Amygdala (tissue), 56 donors: ENCODE measurements at regions not wholly inside any gene's neighbourhood (a gene's known extent, or its start where the extent isn't known, plus 50 kb on each side); places are given as distances from the start of the nearest gene placed in this dataset.
A peak's percentile ranks its signal among the peaks of the same experiment; 100 is the strongest.

Experiments used
- DNase-seq, 56 donors: peaks; one replicate each; lab custom pipeline; 2025; lab: John Stamatoyannopoulos, UW

DNA sequence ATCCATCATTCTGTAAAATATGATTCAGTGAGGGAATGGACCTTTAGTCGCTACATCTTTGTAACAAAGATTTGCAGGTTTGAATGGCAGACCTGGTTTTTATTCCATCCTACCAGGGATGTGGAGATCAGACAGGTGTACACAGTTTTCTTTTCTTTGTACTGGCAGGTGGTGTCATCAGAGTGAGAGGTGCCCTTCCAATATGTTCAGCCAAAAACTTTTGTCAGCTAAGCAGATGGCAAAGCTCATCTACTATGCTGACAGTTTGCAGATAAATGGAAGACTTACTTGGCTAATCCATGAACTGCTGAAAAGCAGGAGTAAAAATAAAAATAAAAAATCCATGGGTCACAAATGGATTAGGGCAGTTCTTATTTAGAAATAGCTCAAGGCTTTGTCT lies 185.5 kb upstream of the DOK6 start:
- no peak for DNase-seq

DNA sequence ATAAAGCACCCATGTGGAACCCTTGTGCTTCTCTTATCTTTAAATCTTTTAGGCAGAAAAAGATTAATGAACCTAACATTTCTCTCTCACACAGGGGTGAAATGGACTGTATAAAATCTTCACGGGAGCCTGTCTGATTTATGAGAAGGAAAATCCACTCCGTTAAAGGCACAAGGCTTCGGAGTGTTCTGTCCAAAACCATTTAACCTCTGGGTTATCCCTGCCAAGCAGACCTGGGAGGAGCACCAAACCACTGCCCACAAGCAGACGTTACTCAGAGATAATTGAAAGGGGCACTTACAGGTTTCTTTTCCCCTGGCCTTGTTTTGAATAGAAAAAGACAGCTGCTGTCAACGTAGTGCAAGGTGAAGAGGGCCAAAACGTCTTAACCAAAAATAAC lies 184.4 kb upstream of the DOK6 start:
- no peak for DNase-seq

DNA sequence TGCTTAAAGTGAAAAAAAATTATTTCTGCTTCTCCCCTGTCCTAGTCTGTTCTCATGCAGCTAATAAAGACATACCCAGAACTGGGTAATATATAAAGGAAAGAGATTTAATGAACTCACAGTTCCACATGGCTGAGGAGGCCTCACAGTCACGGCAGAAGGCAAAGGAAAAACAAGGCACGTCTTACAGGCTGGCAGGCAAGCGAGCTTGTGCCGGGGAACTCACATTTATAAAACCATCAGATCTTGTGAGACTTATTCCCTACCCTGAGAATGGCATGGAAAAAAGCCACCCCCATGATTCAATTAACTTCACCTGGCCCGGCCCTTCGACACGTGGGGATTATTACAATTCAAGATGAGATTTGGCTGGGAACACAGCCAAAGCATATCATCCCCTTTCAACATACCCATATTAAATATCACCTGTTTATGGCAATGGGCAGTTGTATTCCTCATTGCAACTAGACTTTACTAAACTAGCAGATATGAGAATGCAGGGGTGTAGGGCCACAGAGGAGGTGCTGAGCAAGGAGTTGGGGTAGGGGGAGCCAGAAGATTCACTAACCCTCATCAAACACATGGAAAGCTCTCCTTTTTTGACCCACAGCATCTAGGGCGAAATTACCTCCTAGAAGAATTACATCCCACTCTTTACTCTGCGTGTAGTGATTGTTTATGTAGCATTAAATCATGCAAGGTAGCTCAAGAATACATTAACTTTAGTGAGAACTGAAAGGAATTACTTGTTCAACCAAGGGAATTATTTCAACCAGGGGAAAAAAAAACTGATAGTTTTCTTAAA lies 183.3 kb upstream of the DOK6 start:
- DNase-seq, result no peak

DNA sequence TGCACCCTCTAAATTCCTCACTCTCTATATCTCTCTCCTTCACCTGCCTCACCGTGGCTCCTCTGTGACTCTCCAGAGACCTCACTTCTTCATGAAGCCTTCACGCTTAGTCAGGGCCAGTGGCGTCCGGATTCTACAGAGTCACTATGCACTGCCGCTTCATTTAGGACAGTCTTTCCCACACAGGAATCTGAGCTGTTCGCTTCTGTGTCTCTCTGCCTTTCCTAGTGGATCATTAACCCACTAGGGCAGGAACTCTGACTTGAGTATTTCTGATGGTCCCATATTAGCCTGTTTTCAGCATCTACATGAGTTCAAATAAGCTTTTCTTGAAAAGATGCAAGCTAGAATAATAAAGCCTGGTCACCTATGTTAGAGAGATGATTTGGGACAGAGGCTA lies 180.2 kb upstream of the DOK6 start:
- DNase-seq, result no peak

DNA sequence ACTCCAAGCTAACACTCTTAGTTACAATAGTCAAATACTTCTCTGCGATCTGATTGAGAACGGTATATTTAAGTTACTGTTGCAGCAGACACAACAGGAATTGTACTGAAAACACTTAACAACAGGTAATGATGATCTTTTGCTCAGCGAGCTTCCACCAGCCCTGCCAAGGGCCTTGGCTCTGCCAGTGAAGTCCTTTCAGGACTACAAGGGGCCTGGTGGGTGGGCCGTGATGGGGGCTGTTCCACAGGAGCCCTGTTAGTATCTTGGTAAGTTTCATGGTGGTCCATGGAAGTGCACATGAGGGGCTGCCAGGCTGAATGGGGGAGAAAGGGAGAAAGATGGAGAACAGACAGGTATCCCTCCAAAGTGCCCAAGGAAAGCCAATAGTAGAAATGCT lies 178.6 kb upstream of the DOK6 start:
- no peak for DNase-seq

DNA sequence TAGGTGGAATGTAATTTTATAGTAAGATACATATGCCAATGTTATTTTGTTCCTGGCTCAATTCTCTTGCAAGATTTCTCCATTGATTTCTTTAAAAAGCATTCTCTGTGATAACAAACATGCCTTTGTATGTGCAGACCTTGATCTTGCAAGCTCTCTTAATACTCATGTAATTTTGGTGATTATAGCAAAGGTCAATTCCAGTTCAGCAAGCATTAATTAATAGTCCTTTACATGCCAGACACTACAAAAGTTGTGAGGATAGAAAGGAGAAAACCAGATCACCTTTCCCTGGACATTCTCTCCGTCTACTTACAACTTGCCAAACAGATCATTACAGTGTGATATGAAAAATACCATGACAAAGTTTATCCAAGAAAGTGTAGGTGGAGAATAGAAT lies 173.7 kb upstream of the DOK6 start:
- DNase-seq, result no peak

DNA sequence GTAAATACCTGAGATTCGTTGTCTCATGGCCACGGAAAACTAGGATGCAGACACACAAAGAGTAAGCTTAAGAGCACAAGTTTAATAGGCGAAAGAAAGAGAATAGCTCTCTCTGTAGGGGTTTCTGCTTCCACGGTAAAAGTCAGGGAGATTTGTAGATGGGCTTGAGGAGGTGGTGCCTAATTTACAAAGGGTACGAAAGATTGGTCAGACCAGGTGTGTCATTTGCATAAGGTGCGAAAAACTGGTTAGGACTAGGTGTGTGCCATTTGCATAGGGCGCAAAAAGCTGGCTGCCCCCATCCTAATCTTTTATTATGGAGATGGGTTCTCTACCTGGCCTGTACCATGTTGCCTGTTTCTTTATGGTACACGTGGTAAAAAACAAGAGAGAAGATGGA lies 170.5 kb upstream of the DOK6 start:
- DNase-seq, result no peak

DNA sequence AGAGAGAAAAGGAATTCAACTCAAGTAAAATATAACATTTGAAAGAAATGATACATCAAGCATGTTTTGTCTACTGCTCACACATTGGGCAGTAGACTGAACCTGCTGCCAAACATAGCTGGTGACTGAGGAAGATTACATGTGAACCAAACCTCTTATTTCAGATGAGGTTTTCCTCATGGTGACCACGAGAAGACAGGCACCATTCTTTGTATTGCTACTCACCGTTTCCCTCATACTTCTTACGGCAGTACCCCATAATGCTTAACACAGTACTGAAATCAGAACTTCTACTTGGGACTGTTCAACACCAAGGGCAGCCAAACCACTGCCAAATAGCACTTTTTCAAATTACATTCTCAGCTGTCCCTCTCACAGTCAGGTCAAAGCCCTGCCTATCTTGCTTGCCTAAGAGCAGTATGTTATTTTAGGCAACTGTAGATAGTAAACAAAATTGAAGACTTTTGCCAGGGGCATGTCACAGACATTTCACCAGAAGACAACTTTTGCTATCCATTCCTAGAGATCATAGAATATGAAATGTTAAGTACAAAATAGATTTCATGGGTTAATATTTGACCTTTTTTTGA lies 167.1 kb upstream of the DOK6 start:
- DNase-seq, result no peak

DNA sequence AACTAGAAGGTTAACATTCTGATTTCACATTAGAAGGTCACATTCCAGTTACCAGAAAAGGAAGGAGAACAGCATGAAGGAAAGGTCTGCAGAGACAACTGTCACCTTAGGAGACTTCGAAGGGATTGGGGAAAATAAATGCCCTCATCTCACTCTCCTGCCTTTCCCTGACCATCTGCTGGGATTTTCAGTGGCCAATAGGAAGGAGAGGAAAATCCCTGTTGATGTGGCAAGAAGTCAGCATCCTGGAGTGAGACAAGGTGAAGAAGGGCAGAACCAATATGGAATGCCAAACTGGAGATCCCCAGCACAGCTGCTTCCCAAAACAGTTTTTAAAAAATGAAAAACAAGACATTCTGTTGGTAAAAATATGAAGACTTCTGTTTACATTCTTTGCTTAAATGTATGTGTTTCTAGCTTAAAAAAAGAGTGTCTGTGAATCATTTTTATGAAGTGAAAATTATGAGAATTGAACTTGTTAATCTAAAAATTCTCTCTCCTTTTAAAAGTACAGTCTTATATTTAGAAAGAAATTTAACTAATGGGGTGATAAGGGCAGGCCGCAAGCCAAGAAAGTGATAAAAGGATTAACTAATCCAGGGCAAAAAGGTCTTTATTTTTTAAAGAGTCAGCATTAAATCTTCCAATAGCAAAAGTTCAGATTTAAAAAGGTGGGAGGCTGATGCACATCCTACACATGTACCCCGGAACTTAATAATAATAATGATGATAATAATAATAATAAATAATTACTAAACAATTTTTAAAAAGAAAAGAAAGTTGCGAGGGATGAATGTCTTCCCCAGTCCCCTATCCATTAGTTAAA lies 160.6 kb upstream of the DOK6 start:
- DNase-seq, result no peak

DNA sequence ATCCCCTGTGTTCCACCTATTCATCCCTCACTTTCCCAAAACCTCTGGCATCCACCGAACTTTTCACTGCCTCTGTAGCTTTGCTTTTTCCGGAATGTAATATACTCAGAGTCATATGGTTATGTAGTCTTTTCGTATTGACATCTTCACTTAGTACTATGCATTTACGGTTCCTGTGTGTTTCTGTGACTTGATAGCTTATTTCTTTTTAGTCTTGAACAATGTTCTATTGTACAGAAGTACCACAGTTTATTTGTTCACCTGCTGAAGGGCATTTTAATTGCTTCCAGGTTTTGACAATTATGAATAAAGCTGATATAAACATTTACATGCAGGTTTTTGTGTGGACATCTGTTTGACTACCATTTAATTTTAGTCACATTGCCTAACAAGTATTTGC lies 154.7 kb upstream of the DOK6 start:
- no peak for DNase-seq

DNA sequence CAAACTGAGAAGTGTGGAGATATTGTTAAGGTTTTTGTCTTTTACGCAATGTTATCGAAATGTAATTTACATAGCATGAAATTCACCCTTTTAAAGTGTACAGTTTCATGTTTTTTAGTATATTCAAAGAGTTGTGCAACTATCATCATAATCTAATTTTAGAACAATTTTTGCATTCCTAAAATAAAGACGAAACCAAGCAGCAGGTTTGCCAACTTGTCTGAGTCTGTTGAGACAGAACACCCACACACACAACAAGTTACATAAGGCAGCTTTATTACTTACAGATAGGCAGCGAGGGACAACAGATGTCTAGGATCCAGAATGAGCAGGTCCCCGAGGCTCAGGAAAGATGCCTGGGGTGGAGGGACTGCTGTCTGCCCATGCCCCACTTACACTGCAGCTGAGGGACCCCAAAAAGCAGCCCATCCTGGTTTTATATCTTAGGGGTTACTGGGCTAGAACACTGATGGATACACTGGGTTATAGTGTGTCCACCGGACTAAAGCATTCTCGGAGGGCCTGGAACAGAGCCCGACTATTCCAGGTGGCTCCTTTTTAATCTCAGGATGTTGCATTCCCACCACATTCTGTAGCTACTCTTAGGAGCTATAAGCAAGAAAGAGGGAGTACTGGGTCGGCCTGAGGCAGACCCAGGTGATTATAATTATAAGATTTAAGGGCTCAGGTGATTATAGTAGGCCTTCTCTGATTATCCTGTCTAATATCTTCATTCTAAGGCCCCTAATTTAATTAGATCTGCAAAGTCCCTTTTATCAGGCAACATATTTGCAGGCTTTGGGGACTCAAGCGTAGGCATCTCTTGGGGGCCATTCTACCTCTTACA lies 150.2 kb upstream of the DOK6 start:
- peak in 9 of 56 donors; percentile 3 to 33 (median 9) for DNase-seq

DNA sequence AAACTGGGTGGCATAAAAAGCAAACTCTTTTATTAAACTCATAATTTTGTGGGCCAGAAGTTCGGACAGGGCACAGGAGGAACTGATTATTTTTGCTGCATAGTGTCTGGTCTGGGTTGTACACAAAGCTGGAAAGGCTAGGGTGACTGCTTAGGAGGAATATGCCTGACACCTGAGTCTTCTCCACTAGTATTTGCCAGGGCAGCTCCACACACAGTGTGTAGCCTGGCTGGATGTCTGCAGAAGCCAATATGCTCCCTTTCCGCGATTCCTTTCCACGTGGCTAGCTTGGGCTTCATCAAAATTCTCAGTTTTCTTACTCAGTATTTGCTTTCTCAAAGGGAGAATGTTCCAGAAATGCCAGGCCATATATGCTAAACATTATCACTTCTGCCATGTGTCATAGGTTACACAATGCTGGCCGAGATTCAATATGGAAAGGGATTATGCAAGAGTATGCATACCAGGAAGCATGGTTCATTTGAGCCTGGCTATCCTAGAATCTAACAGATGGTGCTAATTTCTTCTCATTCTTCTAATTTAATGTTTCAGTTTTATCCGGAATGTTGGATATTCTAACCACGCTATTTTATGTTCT lies 142.7 kb upstream of the DOK6 start:
- DNase-seq, result no peak

DNA sequence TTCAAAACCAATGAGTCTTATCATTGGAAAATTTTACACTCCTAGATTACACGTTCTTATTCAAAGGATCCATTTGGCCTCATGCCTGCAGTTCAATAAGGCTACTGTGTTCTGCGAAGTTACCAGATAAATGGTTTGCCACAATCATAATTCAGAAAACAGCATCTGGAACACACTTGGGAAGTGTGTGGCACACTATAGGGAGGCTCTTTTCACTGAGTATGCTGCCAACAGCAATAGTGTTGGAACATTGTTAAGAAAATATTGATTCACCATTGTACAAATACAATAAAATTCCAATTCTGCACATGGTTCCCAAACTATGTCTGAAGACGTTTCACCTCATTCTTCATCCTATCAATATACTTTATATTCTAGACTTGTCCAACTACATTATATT lies 141.4 kb upstream of the DOK6 start:
- no peak for DNase-seq

DNA sequence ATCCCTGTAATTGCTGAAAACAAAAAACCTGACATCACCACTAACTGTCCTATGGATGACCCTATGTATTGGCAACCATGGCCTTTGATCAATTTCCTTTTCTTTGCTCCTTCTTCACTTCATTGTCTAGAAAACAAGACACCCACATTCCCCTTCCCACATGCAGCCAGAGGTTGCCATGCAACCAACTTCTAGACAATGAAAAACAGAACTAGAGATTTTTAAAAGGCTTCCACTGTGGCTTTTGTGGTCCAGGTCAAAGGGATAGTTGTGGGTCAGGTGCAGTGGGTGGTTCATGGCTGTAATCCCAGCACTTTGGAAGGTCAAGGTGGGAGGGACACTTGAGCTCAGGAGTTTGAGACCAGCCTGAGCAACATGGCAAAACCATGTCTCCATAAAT lies 139.3 kb upstream of the DOK6 start:
- DNase-seq, result no peak

DNA sequence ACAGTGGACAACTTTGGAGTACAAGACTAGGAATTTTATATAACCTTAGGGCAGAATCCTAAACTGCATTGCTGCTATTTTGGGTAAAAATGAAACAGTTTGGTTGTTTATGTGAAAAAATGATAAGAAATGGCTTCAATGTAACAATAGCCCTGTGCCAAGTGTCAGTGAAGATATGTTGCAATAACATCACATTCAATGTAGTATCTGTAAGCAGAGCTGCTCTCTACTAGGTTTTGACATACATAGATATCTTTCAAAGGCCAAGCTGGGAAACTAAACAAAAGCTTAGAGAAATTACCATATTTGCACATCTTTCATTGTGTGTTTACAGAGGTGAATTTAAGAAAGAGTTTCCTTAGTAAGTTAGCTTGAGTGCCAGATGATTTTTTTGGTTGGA lies 135.0 kb upstream of the DOK6 start:
- DNase-seq, result no peak

DNA sequence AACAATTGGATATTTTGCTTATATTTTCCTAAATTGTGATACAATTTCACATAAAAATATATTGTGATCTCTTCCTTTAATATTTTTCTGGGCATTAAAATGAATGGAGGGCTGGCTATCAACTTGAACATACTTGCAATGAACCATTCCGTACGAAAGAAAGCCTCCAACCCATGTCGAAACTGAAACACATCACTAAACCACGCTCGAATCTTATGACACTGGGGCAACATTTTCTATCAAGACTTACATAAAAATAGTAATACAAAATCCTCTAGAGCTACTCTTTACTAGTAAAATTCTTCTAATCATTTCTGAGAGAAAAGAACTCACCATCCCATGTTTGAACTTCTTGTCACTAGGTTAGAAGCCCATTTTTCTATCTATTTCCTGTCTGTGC lies 132.8 kb upstream of the DOK6 start:
- no peak for DNase-seq

DNA sequence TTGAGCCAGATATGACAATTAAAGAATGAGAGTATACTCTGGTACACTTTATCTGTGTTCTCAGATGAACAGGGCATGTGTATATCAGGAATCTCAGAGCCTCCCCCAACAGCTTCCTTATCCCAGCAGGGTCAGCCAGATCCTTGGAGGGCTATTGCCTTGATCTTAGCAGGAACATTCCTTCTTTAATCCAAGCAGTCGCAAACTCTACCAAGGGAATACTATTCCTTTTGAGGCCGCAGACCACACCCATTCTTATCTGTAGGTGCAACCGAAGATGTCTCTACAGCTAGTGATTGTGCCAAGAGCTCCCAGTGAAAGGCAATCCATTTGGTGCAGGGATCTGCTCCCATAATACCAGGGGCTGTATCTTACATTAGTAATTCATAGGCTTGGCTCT lies 118.3 kb upstream of the DOK6 start:
- no peak for DNase-seq

DNA sequence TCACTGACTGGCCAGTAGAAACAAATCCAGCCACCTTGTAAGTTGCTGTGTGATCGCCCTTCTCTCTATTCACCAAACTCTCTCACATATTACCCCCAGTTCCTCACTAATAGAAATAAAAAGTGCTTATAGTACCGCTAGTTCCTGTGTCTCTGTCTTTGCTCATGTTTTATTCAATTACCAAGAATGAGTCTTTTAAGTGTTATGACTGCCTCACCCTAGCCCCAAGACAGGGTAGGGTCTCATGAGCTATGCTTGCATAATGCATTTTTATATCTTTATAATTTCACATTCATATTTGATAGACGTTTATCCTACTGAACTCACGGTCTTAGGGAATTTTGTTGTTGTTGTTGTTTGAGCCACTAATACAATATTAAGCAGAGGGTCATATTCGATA lies 109.6 kb upstream of the DOK6 start:
- DNase-seq, result no peak

DNA sequence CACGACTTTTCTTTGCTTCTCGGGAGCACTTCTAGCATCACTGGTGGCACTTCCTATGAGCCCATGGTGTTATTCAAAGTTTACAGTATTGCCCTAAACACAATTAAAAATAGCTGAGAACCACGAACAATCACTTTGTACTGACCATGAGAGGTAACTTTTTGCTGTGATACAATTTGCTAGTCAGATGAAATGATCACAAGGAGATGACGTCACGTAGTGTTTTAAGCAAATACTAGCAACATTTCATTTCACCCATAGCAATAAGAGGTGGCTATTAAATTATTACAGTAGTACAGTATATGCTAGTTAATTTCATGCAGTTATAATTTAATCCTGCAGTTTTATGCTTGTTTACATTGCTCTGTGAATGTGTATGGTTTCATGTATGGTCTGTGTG lies 108.9 kb upstream of the DOK6 start:
- DNase-seq, result no peak

DNA sequence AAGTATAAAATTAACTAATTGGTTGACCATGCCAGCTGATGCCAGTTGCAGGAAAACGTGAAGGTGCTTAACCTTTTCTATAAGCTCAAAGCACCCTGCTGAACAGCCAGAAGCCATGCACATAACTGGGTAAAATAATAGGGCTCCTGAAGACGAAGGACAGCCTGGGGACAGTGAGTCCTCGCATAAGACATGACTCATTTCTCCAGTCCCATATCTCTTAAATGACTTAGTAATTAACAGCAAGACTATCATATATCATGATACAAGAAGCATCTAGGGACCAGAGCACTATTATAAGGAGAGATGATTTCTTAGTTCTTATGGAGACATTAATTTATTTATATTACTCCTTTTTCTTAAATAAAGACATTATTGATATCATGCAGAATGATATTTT lies 100.5 kb upstream of the DOK6 start:
- no peak for DNase-seq
